Fibroblast of mammary gland (primary cell): ENCODE measurements at regions not wholly inside any gene's neighbourhood (a gene's known extent, or its start where the extent isn't known, plus 50 kb on each side); places are given as distances from the start of the nearest gene placed in this dataset.

Experiments used
- DNase-seq: peaks from one replicate; pipeline ENCODE4 v3.0.0-alpha.2; 2010; ENCODE audit warnings: low read depth
- H3K4me3 ChIP-seq: 2 replicates; pipeline ENCODE4 v1.5.1; 2011; ENCODE audit warnings: low read depth, mild to moderate bottlenecking, low read length, moderate library complexity; ENCODE audit not compliant: control insufficient read depth
- CTCF ChIP-seq: conservative IDR thresholded peaks from 2 replicates; pipeline ENCODE4 v1.5.1; 2011; ENCODE audit warnings: low read depth, low read length, inconsistent platforms; ENCODE audit not compliant: control insufficient read depth, insufficient read depth

DNA sequence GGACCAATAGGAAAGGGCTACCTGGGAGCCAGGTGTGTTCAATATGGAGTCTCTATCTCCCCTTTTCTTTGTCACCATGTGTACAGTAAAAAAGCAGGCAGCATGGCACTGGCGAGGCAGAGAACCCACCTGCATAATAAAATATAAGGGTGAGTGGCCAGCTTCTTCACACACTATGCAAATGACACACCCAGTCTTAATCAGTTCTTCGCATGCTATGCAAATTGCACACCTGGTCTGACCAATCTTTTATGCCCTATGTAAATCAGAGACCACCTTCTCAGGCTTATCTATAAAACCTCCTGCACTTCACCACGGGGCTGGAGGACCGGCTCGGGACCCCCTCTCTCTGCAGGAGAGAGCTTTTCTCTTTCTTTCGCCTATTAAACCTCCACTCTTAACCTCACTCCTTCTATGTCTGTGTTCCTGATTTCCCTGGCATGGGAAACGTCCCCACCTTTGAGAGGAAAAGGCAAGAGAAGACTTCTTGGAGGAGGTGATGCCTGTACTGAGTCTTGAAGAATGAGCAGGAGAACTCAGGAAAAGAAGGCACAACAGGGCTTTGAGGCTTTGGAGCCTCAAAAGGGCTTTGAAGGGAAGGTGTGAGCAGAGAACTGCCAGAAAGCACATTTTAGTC lies 502.1 kb downstream of the GRIN2A start:
- DNase-seq: no peak
- no peak overlapping the region for H3K4me3 ChIP-seq
- no peak for TF ChIP-seq CTCF

DNA sequence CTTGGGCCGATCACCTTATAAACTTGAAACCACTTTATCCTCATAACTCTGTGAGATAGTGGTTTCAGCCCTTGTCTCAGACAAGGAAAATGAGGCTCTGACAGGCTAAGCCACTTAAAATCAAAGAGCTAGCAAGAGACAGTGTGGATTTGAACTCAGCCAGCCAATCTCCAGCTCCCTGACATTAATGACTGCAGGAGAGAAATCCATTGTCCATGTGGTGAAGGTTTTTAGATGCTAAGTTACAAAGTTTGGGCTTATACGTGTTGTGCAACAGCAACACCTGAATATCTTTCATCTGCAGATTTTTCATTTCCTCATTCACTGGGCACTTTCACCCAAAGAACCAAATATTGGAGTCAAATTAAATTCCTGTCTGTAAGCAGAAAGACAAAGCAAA lies 501.3 kb downstream of the GRIN2A start:
- H3K4me3 ChIP-seq: no peak overlapping the region
- no peak for DNase-seq
- no peak for TF ChIP-seq CTCF

- DNase-seq: no peak
- TF ChIP-seq CTCF: no peak
- H3K4me3 ChIP-seq: no peak overlapping the region
These were observed 500.7 kb downstream of the GRIN2A start for GRCh38 chr16:9681508-9681907.

GRCh38 chr16:9682320-9682719 lies 499.9 kb downstream of the GRIN2A start:
- DNase-seq: no peak
- H3K4me3 ChIP-seq: no peak overlapping the region
- TF ChIP-seq CTCF: no peak

DNA sequence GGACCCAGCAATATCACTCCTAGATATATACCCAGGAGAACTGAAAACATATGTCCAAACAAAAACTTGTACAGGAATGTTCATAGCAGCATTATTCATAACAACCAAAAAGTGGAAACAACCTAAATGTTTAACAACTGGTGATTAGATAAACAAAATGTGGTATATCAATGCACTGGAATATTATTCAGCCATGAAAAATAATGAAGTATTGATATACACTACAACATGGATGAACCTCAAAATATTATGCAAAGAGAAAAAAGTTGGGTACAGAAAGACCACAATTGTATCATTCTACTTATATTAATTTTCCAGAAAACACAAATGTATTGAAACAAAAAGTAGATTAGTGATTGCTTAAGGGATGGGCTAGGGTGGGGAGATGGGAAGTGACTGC lies 498.6 kb downstream of the GRIN2A start:
- H3K4me3 ChIP-seq: no peak overlapping the region
- TF ChIP-seq CTCF: no peak
- no peak for DNase-seq

- DNase-seq: no peak
- no peak for TF ChIP-seq CTCF
- no peak overlapping the region for H3K4me3 ChIP-seq
These were observed 494.4 kb downstream of the GRIN2A start for GRCh38 chr16:9687737-9688319.
